Fibroblast of pulmonary artery (primary cell): ENCODE measurements at regions not wholly inside any gene's neighbourhood (a gene's known extent, or its start where the extent isn't known, plus 50 kb on each side); places are given as distances from the start of the nearest gene placed in this dataset.
"Not testable (repeated sequence)": the region's sequence is repeated elsewhere in the genome, so short reads cannot be mapped to it uniquely, and the experiment has no call there.

ENCODE experiments used
- DNase-seq: peaks from one replicate; pipeline ENCODE4 v3.0.0-alpha.2; 2010; ENCODE audit warnings: low read depth
- H3K4me3 ChIP-seq: replicated peaks from 2 replicates; pipeline ENCODE4 v1.5.1; 2011; ENCODE audit warnings: low read depth, mild to moderate bottlenecking, control low read depth, low read length, moderate library complexity
- CTCF ChIP-seq: IDR thresholded peaks from 2 replicates; pipeline ENCODE4 v1.5.1; 2011; ENCODE audit warnings: mild to moderate bottlenecking, control low read depth, low read length, inconsistent platforms; ENCODE audit errors: missing control alignments

- TF ChIP-seq CTCF, result no peak
- no peak overlapping the region for H3K4me3 ChIP-seq
- DNase-seq, result no peak
These were observed 149.5 kb downstream of the KCNJ18 start for GRCh38 chr17:21841839-21842238.

- H3K4me3 ChIP-seq, result peak overlapping the region; percentile 14
- no peak for TF ChIP-seq CTCF
- DNase-seq, result no peak
These were observed 150.3 kb downstream of the KCNJ18 start for GRCh38 chr17:21842332-21843317.

GRCh38 chr17:21843318-21843865 is 151.1 kb downstream of the KCNJ18 start:
- TF ChIP-seq CTCF, result no peak

GRCh38 chr17:21843951-21844590 is 151.7 kb downstream of the KCNJ18 start:
- H3K4me3 ChIP-seq, result no peak overlapping the region
- no peak for DNase-seq
- no peak for TF ChIP-seq CTCF

More at GRCh38 chr17:21843318-21843865, 151.1 kb downstream of the KCNJ18 start:
- DNase-seq, result no peak
- no peak overlapping the region for H3K4me3 ChIP-seq

- not testable (repeated sequence) for DNase-seq, H3K4me3 ChIP-seq
These were observed 156.2 kb downstream of the KCNJ18 start for GRCh38 chr17:21848510-21848909.

GRCh38 chr17:21849030-21849429 is 156.7 kb downstream of the KCNJ18 start:
- DNase-seq, H3K4me3 ChIP-seq: not testable (repeated sequence)

- DNase-seq, H3K4me3 ChIP-seq: not testable (repeated sequence)
These were observed 158.3 kb downstream of the KCNJ18 start for GRCh38 chr17:21850614-21851013.
